DND-41 (cell line): ENCODE measurements at regions not wholly inside any gene's neighbourhood (a gene's known extent, or its start where the extent isn't known, plus 50 kb on each side); places are given as distances from the start of the nearest gene placed in this dataset.

Source experiments
- ATAC-seq: fragments of 200-7000 bp; cut with Tn5 transposase; 3 replicates; pipeline ENCODE4 v1.9.1; 2021; ENCODE audit warnings: low read depth; ENCODE audit not compliant: insufficient read depth
- DNase-seq: peaks from one replicate; pipeline ENCODE4 v3.0.0-alpha.2; 2020
- H2AFZ ChIP-seq: 2 replicates; pipeline ENCODE4 v1.6.0; 2012; ENCODE audit warnings: low read depth, low read length
- H3K27ac ChIP-seq: 2 replicates; pipeline ENCODE4 v1.5.1; 2012; ENCODE audit warnings: low read length, inconsistent platforms
- H3K27me3 ChIP-seq: fragments of 200-600 bp; sonication (generic); 2 replicates; pipeline ENCODE4 v1.6.0; 2012; ENCODE audit warnings: low read length, mild to moderate bottlenecking, inconsistent platforms; ENCODE audit not compliant: insufficient read depth, poor library complexity
- H3K36me3 ChIP-seq: 2 replicates; pipeline ENCODE4 v1.5.1; 2012; ENCODE audit warnings: low read length, inconsistent platforms; ENCODE audit not compliant: insufficient read depth
- H3K4me1 ChIP-seq: 2 replicates; pipeline ENCODE4 v1.5.1; 2012; ENCODE audit warnings: mild to moderate bottlenecking, low read length; ENCODE audit not compliant: insufficient read depth
- H3K4me2 ChIP-seq: 2 replicates; pipeline ENCODE4 v1.6.0; 2012; ENCODE audit warnings: mild to moderate bottlenecking, moderate library complexity, low read length, inconsistent platforms; ENCODE audit not compliant: insufficient read depth
- H3K4me3 ChIP-seq, 2 experiments: fragments of 200-600 bp in 1 of 2; shearing (Covaris generic) in 1 of 2; 2 replicates each; pipeline ENCODE4 v1.5.1; 2012 to 2016; ENCODE audit warnings: inconsistent platforms in 2 of 2, low read length in 2 of 2, mild to moderate bottlenecking in 2 of 2, low read depth in 1 of 2, moderate library complexity in 1 of 2
- H3K79me2 ChIP-seq: 2 replicates; pipeline ENCODE4 v1.6.0; 2012; ENCODE audit warnings: low read length, inconsistent platforms; ENCODE audit not compliant: insufficient read depth
- H3K9ac ChIP-seq: 2 replicates; pipeline ENCODE4 v1.6.0; 2012; ENCODE audit warnings: low read depth, mild to moderate bottlenecking, inconsistent platforms, low read length, moderate library complexity
- H3K9me3 ChIP-seq: 2 replicates; pipeline ENCODE4 v1.5.1; 2012; ENCODE audit warnings: low read length, moderate library complexity, mild to moderate bottlenecking, inconsistent platforms; ENCODE audit not compliant: insufficient read depth, severe bottlenecking
- H4K20me1 ChIP-seq: 2 replicates; pipeline ENCODE4 v1.6.0; 2012; ENCODE audit warnings: low read length; ENCODE audit not compliant: insufficient read depth
- CTCF ChIP-seq: IDR thresholded peaks from 2 replicates; pipeline ENCODE4 v1.5.1; 2012; ENCODE audit warnings: borderline replicate concordance, low read length, moderate library complexity, mild to moderate bottlenecking; ENCODE audit not compliant: poor library complexity, severe bottlenecking; ENCODE audit errors: extremely low read depth
- EZH2 ChIP-seq: IDR thresholded peaks from 3 replicates; pipeline ENCODE4 v1.6.1; 2012; ENCODE audit warnings: borderline replicate concordance, low read depth, mild to moderate bottlenecking, moderate library complexity, low read length, inconsistent platforms; ENCODE audit not compliant: severe bottlenecking

GRCh38 chr20:60780388-60781025, 471.6 kb upstream of the CDH4 start:
- DNase-seq (no peak), ATAC-seq (no peak)
- no peak overlapping the region for H3K9ac ChIP-seq
- no peak overlapping the region for H3K4me3 ChIP-seq
- H3K79me2 ChIP-seq: no peaks in the 10 kb centered on the region
- H3K4me2 ChIP-seq: no peak overlapping the region
- no peak overlapping the region for H3K27ac ChIP-seq
- no peaks in the 10 kb centered on the region for H3K36me3 ChIP-seq
- H3K27me3 ChIP-seq: no peaks in the 10 kb centered on the region
- no peak for TF ChIP-seq EZH2
- TF ChIP-seq CTCF: no peak
- H4K20me1 ChIP-seq: no peaks in the 10 kb centered on the region
- H3K4me1 ChIP-seq: no peaks in the 10 kb centered on the region
- peaks cover 5% of the 10 kb centered on the region for H3K9me3 ChIP-seq
- no peak overlapping the region for H2AFZ ChIP-seq

GRCh38 chr20:60782959-60783625, 469.0 kb upstream of the CDH4 start:
- DNase-seq: no peak
- TF ChIP-seq CTCF: no peak
- no peak for TF ChIP-seq EZH2
- no peak overlapping the region for H3K9ac ChIP-seq
- H3K27me3 ChIP-seq: peaks cover 17% of the 10 kb centered on the region
- no peak overlapping the region for H2AFZ ChIP-seq
- ATAC-seq: no peak
- H3K27ac ChIP-seq: no peak overlapping the region
- H3K4me3 ChIP-seq: no peak overlapping the region
- no peaks in the 10 kb centered on the region for H3K4me1 ChIP-seq
- H3K9me3 ChIP-seq: peaks cover 5% of the 10 kb centered on the region
- no peaks in the 10 kb centered on the region for H4K20me1 ChIP-seq
- no peak overlapping the region for H3K4me2 ChIP-seq
- H3K79me2 ChIP-seq: no peaks in the 10 kb centered on the region
- no peaks in the 10 kb centered on the region for H3K36me3 ChIP-seq

- no peak overlapping the region for H3K27ac ChIP-seq
- no peak overlapping the region for H2AFZ ChIP-seq
- no peaks in the 10 kb centered on the region for H4K20me1 ChIP-seq
- ATAC-seq (no peak), DNase-seq (no peak)
- H3K79me2 ChIP-seq: no peaks in the 10 kb centered on the region
- no peaks in the 10 kb centered on the region for H3K4me1 ChIP-seq
- no peaks in the 10 kb centered on the region for H3K9me3 ChIP-seq
- H3K36me3 ChIP-seq: no peaks in the 10 kb centered on the region
- no peak overlapping the region for H3K4me3 ChIP-seq
- H3K4me2 ChIP-seq: no peak overlapping the region
- H3K27me3 ChIP-seq: peaks cover 17% of the 10 kb centered on the region
- no peak overlapping the region for H3K9ac ChIP-seq
- TF ChIP-seq CTCF (no peak), EZH2 (no peak)
Measured at GRCh38 chr20:60785301-60785700, 466.8 kb upstream of the CDH4 start.
